Endothelial cell (in vitro differentiated cells): ENCODE measurements at regions not wholly inside any gene's neighbourhood (a gene's known extent, or its start where the extent isn't known, plus 50 kb on each side); places are given as distances from the start of the nearest gene placed in this dataset.

Experiments
- DNase-seq: peaks from one replicate; pipeline ENCODE4 v3.0.0; 2021; ENCODE audit warnings: low spot score
- H3K27ac Mint-ChIP-seq: one replicate; pipeline ENCODE4 v1.8.0; 2021; ENCODE audit warnings: mixed read lengths, inconsistent platforms; ENCODE audit not compliant: unreplicated experiment
- H3K27me3 Mint-ChIP-seq: one replicate; pipeline ENCODE4 v1.8.0; 2021; ENCODE audit warnings: mild to moderate bottlenecking, moderate library complexity, mixed read lengths, inconsistent platforms; ENCODE audit not compliant: unreplicated experiment
- H3K36me3 Mint-ChIP-seq: one replicate; pipeline ENCODE4 v1.8.0; 2021; ENCODE audit warnings: mild to moderate bottlenecking, low read depth, mixed read lengths, inconsistent platforms; ENCODE audit not compliant: unreplicated experiment
- H3K4me1 Mint-ChIP-seq: one replicate; pipeline ENCODE4 v1.8.0; 2021; ENCODE audit warnings: mild to moderate bottlenecking, mixed read lengths, inconsistent platforms; ENCODE audit not compliant: unreplicated experiment
- H3K4me3 Mint-ChIP-seq: one replicate; pipeline ENCODE4 v1.8.0; 2021; ENCODE audit warnings: mild to moderate bottlenecking, mixed read lengths, inconsistent platforms; ENCODE audit not compliant: unreplicated experiment
- H3K9me3 Mint-ChIP-seq: one replicate; pipeline ENCODE4 v1.8.0; 2021; ENCODE audit warnings: mixed read lengths, inconsistent platforms; ENCODE audit not compliant: unreplicated experiment
- CTCF ChIP-seq: fragments of 200-600 bp; sonication (generic); IDR thresholded peaks from one replicate; pipeline ENCODE4 v1.5.0; 2021; ENCODE audit warnings: antibody characterized with exemption; ENCODE audit not compliant: unreplicated experiment

GRCh38 chr1:194975913-194976312, 1632.3 kb downstream of the KCNT2 start:
- Mint-ChIP-seq H3K27me3 (no peaks in the 10 kb centered on the region), H3K9me3 (no peaks in the 10 kb centered on the region), H3K36me3 (no peaks in the 10 kb centered on the region), H3K4me1 (no peaks in the 10 kb centered on the region), H3K4me3 (no peak overlapping the region), H3K27ac (no peak overlapping the region)
- no peak for DNase-seq
- no peak for TF ChIP-seq CTCF

- no peak for TF ChIP-seq CTCF
- no peak for DNase-seq
- H3K27ac Mint-ChIP-seq: no peak overlapping the region
- no peaks in the 10 kb centered on the region for H3K9me3 Mint-ChIP-seq
- H3K27me3 Mint-ChIP-seq: no peaks in the 10 kb centered on the region
- no peaks in the 10 kb centered on the region for H3K4me1 Mint-ChIP-seq
- no peaks in the 10 kb centered on the region for H3K36me3 Mint-ChIP-seq
- H3K4me3 Mint-ChIP-seq: no peak overlapping the region
These were observed 1639.3 kb downstream of the KCNT2 start for GRCh38 chr1:194968916-194969315.

- no peak for DNase-seq
- no peaks in the 10 kb centered on the region for H3K36me3 Mint-ChIP-seq
- H3K9me3 Mint-ChIP-seq: no peaks in the 10 kb centered on the region
- TF ChIP-seq CTCF: no peak
- H3K4me1 Mint-ChIP-seq: no peaks in the 10 kb centered on the region
- no peak overlapping the region for H3K27ac Mint-ChIP-seq
- H3K4me3 Mint-ChIP-seq: no peak overlapping the region
- H3K27me3 Mint-ChIP-seq: no peaks in the 10 kb centered on the region
These were observed 1648.4 kb downstream of the KCNT2 start for GRCh38 chr1:194959795-194960194.

DNA sequence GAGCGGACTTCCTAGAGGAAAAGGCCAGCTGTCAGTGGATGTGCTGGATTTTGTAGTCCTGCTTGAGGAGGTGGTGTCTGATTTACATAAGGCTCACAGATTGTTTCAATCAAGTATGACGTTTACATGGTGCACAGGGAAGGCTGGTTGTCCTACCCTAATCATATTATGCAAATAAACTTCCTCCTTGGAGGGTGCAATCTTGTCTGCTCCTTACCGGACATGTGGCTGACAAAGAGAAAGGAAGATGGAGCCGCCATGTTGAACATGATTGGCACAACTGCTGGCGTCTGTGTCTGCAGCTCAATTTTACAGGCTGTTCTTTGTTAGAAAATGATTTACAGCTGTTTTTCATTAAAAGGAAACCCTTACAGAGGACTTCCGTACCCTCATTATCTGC, 1656.1 kb downstream of the KCNT2 start:
- TF ChIP-seq CTCF: no peak
- Mint-ChIP-seq H3K4me1 (no peaks in the 10 kb centered on the region), H3K9me3 (no peaks in the 10 kb centered on the region), H3K36me3 (no peaks in the 10 kb centered on the region), H3K4me3 (no peak overlapping the region), H3K27me3 (no peaks in the 10 kb centered on the region), H3K27ac (no peak overlapping the region)
- no peak for DNase-seq

DNA sequence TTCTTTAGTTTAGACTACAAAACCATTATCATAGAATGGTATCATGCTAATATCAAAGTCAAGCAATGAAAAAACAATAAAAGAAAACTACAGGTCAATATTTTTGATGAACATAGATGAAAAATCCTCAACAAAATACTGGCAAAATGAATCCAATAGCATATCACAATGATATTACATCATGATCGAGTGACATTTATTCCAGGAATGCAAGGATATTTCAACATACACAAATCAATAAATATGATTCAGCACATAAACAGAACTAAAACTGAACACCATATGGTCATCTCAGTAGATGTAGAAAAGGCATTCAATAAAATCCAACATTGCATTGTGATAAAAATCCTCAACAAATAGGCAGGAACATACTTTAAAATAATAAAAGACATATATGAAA, 1657.7 kb downstream of the KCNT2 start:
- Mint-ChIP-seq H3K4me3 (no peak overlapping the region), H3K27me3 (no peaks in the 10 kb centered on the region), H3K9me3 (no peaks in the 10 kb centered on the region), H3K36me3 (no peaks in the 10 kb centered on the region), H3K27ac (no peak overlapping the region), H3K4me1 (no peaks in the 10 kb centered on the region)
- TF ChIP-seq CTCF: no peak
- DNase-seq: no peak
